ENCODE measurements at regions not wholly inside any gene's neighbourhood (a gene's known extent, or its start where the extent isn't known, plus 50 kb on each side); places are given as distances from the start of the nearest gene placed in this dataset.
"Not testable (repeated sequence)": the region's sequence is repeated elsewhere in the genome, so short reads cannot be mapped to it uniquely, and the experiment has no call there.

GRCh38 chr2:2663401-2664036 is 332.4 kb upstream of the MYT1L start:
- DNase-seq (ENCODE audit: low spot score): no peak

- no peak for DNase-seq (ENCODE audit: low spot score)
Measured at GRCh38 chr2:2662847-2663356, 331.8 kb upstream of the MYT1L start.

DNA sequence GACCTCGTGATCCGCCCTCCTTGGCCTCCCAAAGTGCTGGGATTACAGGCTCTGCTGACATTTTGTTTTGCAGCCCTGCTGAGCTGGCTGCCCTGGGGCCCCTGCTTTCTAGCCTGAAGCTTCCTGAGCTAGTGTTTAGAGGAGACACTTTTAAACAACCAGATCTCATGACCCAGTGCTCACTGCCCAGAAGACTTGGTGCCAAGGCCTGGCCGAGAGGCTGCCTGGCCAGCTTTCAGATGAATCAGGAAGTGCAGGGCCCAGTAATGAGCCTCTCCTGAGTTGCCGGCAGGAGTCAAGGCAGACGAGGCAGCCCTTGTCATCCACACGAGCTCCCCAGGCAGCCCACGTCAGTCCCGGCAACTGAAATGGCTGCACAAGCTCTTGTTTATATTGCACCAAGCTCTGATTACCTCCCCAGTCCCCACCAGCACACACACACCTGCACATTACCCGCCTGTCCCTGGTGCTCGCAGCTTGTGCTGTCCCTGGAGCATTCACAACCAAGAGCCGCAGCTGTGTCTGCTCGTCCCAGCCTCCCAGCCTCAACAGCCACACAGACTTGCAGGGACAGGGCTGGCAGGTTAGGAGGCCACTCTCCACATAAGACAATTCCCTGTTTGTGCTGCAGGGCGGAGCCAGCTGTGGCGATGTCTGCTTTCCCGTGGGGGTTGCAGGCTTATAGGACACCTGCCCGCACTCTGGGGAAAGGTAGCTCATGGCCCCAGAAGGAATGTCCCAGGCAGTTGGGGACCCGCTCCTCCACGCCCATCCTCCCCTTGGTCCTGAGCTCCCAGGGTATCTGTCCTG is 331.2 kb upstream of the MYT1L start:
- DNase-seq (ENCODE audit: low spot score): no peak

GRCh38 chr2:2660789-2661355 is 329.8 kb upstream of the MYT1L start:
- DNase-seq (ENCODE audit: low spot score): no peak

DNA sequence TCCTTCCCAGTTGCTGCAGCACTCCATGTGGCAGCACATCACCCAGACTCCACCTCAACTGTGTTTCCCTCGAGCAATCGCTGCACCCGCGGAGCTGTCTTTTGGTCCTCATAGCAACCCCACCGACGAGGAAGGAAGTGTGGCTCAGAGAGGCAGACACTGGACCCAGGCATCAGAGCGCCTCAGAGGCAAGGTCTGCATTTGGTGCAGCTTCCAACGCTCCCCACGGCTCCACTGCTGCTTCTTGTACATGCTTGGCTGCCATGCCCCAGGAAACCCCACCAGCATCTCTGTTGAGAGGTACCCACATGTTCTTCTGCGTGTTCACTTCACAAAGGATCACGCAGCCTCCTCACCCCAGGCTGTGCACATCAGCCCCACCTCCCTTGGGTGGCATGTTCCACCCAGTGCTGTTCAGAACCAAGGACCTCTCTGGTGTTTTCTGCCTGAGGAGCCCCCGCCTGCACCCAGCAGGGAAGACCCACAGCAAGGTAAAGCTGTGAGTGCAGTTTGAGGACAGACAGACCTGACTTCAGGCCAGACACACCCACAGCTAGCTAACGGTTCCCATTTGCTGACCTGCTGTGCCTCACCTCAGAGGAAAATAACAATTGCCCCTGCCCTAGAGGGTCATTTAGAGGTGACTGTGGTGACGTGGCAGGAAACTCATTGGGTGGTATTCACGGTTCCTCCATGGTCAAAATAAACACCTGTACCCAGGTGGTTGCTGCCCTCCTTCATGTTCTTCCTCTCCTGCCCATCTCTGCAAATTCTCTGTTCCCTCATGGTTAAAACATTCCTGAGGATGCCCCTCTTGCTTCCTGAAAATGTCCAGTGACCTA is 326.3 kb upstream of the MYT1L start:
- no peak for DNase-seq (ENCODE audit: low spot score)

DNA sequence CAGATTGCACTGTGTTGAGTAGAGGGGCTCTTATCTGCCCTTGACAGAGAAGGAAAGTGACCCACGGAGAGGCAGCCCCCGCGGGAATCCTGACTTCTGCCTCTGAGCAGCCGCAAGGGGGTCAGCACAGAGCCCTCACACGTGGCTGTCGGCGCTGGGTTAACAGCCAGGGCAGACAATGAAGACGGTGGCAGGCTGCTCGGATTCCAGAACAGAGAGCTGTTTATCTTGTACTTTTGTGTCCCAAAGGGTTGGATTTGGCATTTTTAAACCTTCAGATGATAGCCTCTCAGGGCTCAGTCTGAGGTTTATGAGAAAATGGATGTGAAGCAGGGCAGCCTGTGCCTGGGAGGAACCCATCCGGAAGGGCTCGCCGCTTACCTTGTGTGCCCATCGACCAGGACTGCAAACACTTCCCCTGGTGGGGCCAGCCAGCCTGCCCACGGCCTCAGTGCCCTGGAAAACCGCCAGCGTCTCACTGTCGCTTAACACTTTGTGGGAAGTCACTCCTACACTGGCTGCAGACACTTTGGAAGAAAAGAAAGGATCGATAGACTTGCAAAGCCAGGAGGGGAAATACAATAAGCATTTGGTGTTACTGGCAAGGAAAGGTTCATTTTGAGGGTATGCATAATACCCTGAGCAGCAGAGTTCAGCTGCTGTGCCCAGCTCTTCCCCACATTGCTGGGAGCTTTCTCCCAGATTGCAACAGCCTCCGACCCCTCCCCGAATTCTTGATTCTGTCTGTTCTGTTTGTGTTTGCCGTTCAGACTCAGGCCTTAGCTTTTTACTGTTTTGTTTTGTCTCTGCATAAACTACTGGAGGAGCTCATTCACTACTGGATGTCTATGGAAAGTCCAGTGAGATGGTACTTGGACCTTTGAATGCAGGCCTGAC is 325.3 kb upstream of the MYT1L start:
- no peak for DNase-seq (ENCODE audit: low spot score)

DNA sequence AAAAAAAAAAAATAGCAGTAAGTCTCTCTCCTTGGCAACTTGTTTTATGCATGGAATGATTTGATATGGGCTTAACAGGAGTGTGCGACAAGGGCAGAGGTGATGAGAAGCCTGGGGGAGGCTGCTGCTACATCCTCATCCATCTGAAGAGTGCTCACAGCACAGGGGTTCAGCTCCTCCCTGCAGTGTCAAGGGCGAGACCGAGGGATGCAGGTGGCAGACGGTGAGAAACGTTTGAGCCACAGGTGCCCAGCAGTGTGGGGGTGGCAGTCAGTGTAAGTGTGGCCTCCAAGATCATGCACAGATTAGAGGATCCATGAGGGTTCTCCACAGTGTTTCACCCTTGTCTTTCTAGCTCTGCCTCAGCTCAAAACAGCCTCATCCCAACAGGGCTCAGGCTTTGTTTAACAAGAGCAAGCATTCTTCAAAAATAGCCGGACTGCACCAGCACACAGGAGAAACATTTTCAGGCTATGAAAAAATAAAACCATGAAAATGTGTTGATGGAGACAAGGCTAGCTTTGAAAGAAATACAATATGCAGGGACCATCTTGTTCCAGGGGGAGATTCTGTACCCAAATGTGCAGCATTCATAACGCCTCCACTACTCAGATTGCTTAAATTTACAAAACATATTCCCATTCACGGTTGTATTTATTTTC is 324.5 kb upstream of the MYT1L start:
- DNase-seq (ENCODE audit: low spot score): no peak

DNA sequence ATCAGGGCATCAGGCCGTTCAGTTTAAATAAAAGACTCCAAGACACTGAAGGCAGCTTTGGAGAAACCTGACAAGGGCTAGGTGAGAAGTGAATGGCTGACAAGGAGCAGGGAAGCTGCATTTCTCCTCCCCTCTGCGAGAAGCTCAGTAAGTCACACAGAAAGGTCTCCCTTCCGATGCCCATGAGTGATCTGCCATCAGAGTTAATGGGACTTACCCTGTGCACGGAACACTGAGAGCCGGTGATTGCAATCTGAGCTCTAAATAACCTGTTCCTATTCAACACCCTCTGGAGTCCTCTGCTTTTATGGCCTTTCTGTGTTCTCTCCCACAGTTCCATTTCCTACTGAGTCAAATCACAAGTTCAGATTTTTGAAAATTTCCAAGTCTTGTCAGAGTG is 322.2 kb upstream of the MYT1L start:
- DNase-seq (ENCODE audit: low spot score): no peak

GRCh38 chr2:2650608-2651375 is 319.7 kb upstream of the MYT1L start:
- no peak for DNase-seq (ENCODE audit: low spot score)

DNA sequence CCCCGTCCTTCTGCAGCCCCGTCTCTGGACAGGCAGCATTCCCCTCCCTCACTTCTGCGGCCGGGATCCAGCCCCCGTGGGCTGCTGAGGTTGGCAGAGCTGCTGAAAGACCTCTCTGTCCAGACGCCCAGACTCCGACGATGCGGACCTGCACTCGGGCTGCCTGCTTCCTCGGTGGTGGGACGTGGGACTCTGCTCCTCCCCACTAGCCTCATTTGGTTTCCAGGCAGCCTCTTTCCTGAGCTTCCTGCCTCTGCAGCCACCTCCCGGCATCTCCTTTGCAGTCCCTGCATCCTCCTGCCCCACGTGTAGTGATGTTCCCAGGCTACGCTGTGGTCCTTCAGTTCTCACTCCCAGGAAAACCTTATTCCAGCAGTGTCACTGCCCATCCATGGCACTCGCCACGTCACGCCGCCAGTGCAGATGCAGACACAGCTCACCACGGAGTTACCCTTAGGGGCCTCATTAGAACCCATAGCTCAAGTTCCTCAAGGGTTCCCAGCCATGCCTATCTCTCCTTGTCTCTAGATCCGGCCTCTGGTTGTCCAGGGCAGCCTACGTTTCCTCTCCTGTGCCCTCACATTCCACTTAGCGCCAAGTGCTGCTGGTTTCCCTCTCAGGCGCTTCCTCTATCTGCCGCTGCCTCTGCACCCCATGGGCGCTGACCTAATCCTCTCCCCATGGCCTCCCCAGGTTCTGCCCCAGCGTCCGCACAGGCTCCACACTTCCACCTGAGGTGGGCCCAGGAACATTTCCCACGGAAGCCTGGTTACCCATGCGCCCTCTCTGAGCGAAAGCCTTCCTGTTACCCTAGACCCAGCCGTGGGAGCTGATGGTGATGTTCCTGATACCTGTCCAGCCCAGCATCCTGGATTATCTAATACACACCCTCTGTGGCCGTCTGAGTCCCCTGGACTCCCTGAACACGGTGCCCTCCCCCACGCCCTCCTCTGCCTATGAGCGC is 318.3 kb upstream of the MYT1L start:
- no peak for DNase-seq (ENCODE audit: low spot score)

- DNase-seq (ENCODE audit: low spot score): no peak
Measured at GRCh38 chr2:2648094-2648493, 317.0 kb upstream of the MYT1L start.

- DNase-seq (ENCODE audit: low spot score): no peak
Measured at GRCh38 chr2:2647141-2647541, 316.1 kb upstream of the MYT1L start.

- no peak for DNase-seq (ENCODE audit: low spot score)
Measured at GRCh38 chr2:2646433-2647051, 315.5 kb upstream of the MYT1L start.

DNA sequence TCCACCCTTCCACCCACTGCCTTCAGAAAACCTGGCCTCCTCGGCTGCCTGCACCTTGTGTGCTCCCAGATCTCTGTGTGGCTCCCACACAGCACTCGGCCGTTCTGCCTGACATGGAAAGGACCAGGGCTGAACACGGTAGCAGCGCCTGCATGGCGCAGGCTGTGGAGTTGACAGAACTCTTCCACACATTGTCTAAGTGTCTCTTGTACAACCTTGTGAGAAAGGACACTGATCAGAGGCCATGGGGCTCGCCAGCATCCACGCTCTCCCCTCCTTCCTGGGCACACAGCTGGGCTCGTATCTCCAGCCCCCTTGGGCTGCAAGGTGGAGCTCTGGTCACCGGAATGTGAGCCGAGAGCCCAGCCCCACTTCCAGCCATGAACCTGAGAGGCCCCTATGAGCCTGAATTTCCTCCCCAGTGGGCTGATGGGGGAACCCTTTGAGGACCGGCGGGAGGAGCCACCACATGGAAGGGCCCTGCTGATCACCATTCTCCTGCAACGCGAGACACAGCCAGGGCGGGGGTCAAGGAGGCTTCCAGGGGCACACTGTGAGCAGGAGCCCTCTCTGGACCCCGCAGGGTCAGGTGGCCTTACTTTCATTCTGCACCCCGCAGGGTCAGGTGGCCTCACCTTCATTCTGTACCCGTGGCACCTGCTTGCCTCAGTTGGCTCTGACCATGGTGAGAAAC is 314.2 kb upstream of the MYT1L start:
- no peak for DNase-seq (ENCODE audit: low spot score)

GRCh38 chr2:2644751-2645150 is 313.7 kb upstream of the MYT1L start:
- DNase-seq (ENCODE audit: low spot score): not testable (repeated sequence)

- DNase-seq (ENCODE audit: low spot score): no peak
Measured at GRCh38 chr2:2644040-2644439, 313.0 kb upstream of the MYT1L start.
